ENCODE measurements at regions not wholly inside any gene's neighbourhood (a gene's known extent, or its start where the extent isn't known, plus 50 kb on each side); places are given as distances from the start of the nearest gene placed in this dataset.

DNA sequence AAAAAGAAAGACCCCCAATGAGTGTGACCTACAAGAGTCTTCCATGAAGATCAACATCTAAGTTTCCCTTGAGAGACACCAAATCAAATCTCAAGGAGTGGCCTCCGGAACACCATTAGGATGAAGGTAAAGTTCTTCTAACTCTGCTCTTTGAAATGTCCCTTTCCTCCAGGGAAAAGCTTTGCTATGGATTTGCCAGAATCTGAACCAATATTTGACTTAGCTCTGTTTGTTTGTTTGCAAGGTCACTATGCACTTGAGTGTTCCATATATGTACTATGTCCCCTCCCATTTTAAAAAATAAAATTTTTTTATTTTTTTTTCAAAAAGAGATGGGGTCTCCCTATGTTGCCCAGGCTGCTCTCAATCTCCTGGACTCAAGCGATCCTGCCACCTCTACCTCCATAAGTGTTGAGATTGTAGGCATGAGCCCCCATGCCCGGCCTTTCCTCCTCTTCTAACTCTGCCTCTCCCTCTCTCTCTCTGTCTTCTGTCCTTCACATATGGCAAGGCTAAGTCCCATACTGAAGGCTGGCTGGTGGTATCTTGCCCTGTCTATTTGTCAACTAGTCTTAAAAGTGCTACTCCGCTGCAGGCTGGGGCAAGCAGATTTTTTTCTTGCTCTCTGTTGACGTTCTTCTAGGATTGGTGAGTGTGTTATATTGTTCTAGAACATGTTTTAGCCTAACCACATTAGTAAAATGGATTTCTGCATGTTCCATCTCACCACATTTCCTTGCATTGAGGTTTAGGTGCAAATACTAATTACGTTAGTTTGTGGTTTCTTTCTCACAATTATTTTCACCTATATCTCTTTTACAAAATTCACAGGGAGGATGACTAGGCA lies 276.7 kb upstream of the DYNLRB2 start:
- TF ChIP-seq, protein P1, sequence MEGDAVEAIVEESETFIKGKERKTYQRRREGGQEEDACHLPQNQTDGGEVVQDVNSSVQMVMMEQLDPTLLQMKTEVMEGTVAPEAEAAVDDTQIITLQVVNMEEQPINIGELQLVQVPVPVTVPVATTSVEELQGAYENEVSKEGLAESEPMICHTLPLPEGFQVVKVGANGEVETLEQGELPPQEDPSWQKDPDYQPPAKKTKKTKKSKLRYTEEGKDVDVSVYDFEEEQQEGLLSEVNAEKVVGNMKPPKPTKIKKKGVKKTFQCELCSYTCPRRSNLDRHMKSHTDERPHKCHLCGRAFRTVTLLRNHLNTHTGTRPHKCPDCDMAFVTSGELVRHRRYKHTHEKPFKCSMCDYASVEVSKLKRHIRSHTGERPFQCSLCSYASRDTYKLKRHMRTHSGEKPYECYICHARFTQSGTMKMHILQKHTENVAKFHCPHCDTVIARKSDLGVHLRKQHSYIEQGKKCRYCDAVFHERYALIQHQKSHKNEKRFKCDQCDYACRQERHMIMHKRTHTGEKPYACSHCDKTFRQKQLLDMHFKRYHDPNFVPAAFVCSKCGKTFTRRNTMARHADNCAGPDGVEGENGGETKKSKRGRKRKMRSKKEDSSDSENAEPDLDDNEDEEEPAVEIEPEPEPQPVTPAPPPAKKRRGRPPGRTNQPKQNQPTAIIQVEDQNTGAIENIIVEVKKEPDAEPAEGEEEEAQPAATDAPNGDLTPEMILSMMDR (IDR thresholded peaks at IDR 0.05), result no peak
- no peak for TF ChIP-seq EZH2 (IDR thresholded peaks at IDR 0.05; ENCODE audit: borderline replicate concordance, insufficient read depth, low read depth, low read length, poor library complexity, severe bottlenecking)
